Transverse colon (tissue), 4 donors: ENCODE measurements at regions not wholly inside any gene's neighbourhood (a gene's known extent, or its start where the extent isn't known, plus 50 kb on each side); places are given as distances from the start of the nearest gene placed in this dataset.

Experiments used
- CTCF ChIP-seq, 5 experiments: fragments of 200-600 bp in 3 of 5; fragments of 450-650 bp in 2 of 5; sonication (generic) in 3 of 5; IDR thresholded peaks; 1 replicate in 2 of 5; 2 replicates in 3 of 5; pipeline ENCODE4 v1.5.1; 2016 to 2017; ENCODE audit warnings: antibody characterized with exemption in 5 of 5, inconsistent platforms in 3 of 5, mild to moderate bottlenecking in 2 of 5, moderate library complexity in 1 of 5
- EP300 ChIP-seq: sonication (generic); formaldehyde crosslinking; IDR thresholded peaks from one replicate; pipeline ENCODE4 v1.6.1; 2017; ENCODE audit warnings: antibody characterized with exemption, low read depth
- POLR2A ChIP-seq: fragments of 450-650 bp; IDR thresholded peaks from one replicate; pipeline ENCODE4 v1.6.1; 2016; ENCODE audit warnings: antibody characterized with exemption, mild to moderate bottlenecking, moderate library complexity
- POLR2AphosphoS5 ChIP-seq, 3 donors: sonication (generic); formaldehyde crosslinking; IDR thresholded peaks; one replicate each; pipeline ENCODE4 v1.6.1; 2016; ENCODE audit warnings: antibody characterized with exemption in 3 of 3

DNA sequence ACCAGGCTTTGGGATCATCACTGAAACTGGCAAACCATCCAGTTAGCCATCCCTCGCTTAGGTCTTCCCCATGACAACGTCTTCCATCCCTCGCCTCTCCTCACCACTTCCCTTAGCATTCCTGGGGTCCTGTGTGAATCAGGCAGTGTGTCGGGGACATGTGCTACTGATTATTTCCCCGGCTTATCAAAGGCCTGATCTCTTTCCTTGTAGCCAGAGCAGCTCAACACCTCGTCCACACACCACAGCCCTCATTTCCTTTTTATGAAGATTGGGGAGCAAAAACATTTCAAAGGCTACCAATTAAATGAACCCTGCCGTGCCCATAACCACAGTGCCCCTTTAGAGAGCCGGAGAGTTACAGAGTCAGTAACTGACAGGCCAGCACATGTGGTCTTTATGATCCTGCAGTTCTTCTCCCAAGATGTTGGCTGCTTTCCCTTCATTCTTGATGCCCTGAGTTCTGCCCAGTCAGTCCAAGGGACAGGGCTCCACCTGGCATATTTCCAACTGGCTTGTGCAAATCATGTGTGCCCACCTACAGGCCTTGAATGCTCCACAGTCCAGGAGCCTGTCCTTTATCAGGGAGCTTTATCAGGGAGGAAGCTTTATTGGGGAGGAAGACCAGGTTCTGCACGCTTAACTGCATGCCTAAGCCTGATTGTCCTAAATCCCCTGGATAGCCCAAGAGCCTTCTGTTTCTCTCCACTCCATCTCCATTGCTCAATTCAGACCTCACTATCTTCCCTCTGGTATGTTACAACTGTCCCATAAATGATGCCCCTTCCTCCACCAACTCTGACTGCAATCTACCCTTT, 343.1 kb downstream of the CYRIA start:
- TF ChIP-seq CTCF (IDR thresholded peaks at IDR 0.05) (no peak), POLR2A (no peak), POLR2AphosphoS5 (IDR thresholded peaks at IDR 0.05) (no peak), EP300 (no peak)
